A673 (cell line): ENCODE measurements at regions not wholly inside any gene's neighbourhood (a gene's known extent, or its start where the extent isn't known, plus 50 kb on each side); places are given as distances from the start of the nearest gene placed in this dataset.
A peak's percentile ranks its signal among the peaks of the same experiment; 100 is the strongest.

Experiments used
- BruUV-seq: library from RNA; stranded (reverse); fragments of 400-500 nt; replicated peaks from 2 replicates; lab custom pipeline; 2021; lab: Mats Ljungman, UMichigan
- CTCF ChIA-PET: fragments of 300-600 bp; sonication (Branson Sonifier 250); formaldehyde crosslinking; loops from one replicate; lab custom pipeline; 2022; ENCODE audit warnings: antibody characterized with exemption; lab: Charles Lee
- POLR2A ChIA-PET: fragments of 300-600 bp; sonication (Branson Sonifier 250); formaldehyde crosslinking; loops from one replicate; lab custom pipeline; 2022; ENCODE audit warnings: antibody characterized with exemption; ENCODE audit not compliant: low non-redundant PET; lab: Charles Lee
- DNase-seq: peaks from one replicate; pipeline ENCODE4 v3.0.0-alpha.2; 2015; ENCODE audit warnings: low spot score
- H3K27ac ChIP-seq: fragments of 200-600 bp; sonication (generic); 2 replicates; pipeline ENCODE4 v1.5.1; 2016; ENCODE audit warnings: mixed run types, low read depth, mild to moderate bottlenecking, mixed read lengths, antibody characterized with exemption, low read length; ENCODE audit not compliant: poor library complexity, severe bottlenecking
- H3K27me3 ChIP-seq: fragments of 200-600 bp; sonication (generic); replicated peaks from 2 replicates; pipeline ENCODE4 v1.6.1; 2017; ENCODE audit warnings: mixed run types, low read depth, mild to moderate bottlenecking, mixed read lengths, antibody characterized with exemption, low read length; ENCODE audit not compliant: insufficient read depth, poor library complexity
- H3K36me3 ChIP-seq: fragments of 200-600 bp; sonication (generic); 2 replicates; pipeline ENCODE4 v1.6.1; 2016; ENCODE audit warnings: mixed run types, mild to moderate bottlenecking, mixed read lengths, antibody characterized with exemption, low read length; ENCODE audit not compliant: insufficient read depth, poor library complexity, severe bottlenecking
- H3K4me1 ChIP-seq: fragments of 200-600 bp; sonication (generic); 2 replicates; pipeline ENCODE4 v1.6.1; 2017; ENCODE audit warnings: mixed run types, mild to moderate bottlenecking, mixed read lengths, antibody characterized with exemption, low read length; ENCODE audit not compliant: insufficient read depth, poor library complexity, severe bottlenecking
- H3K4me3 ChIP-seq: fragments of 200-600 bp; sonication (generic); 2 replicates; pipeline ENCODE4 v1.5.1; 2016; ENCODE audit warnings: low read depth, mixed run types, mild to moderate bottlenecking, mixed read lengths, low read length; ENCODE audit not compliant: poor library complexity, severe bottlenecking
- H3K9me3 ChIP-seq: fragments of 200-600 bp; sonication (generic); 2 replicates; pipeline ENCODE4 v1.6.1; 2016; ENCODE audit warnings: mixed run types, low read depth, mild to moderate bottlenecking, mixed read lengths, antibody characterized with exemption, low read length; ENCODE audit not compliant: poor library complexity, severe bottlenecking
- CTCF ChIP-seq: fragments of 300-800, 200-600 bp; sonication (generic); conservative IDR thresholded peaks from 2 replicates; pipeline ENCODE4 v1.5.1; 2017; ENCODE audit warnings: low read depth, mild to moderate bottlenecking, antibody characterized with exemption, low read length, moderate library complexity, mixed read lengths
- EZH2 ChIP-seq: fragments of 200-600 bp; sonication (generic); IDR thresholded peaks from 2 replicates; pipeline ENCODE4 v1.6.1; 2017; ENCODE audit warnings: borderline replicate concordance, low read depth, mild to moderate bottlenecking, mixed read lengths, antibody characterized with exemption, low read length; ENCODE audit not compliant: poor library complexity, severe bottlenecking
- intact Hi-C: fragments of 100-400 bp; cut with micrococcal nuclease; formaldehyde crosslinking; loops from one replicate; pipeline ENCODE4 v1.10.0; 2022; ENCODE audit not compliant: unreplicated experiment

GRCh38 chr2:75788902-75789301 lies 78.2 kb upstream of the GCFC2 start:
- H3K27ac ChIP-seq = no peak overlapping the region
- no peaks in the 10 kb centered on the region for H3K9me3 ChIP-seq
- H3K27me3 ChIP-seq = no peaks in the 10 kb centered on the region
- ChIA-PET CTCF (no interaction called here), POLR2A (no interaction called here)
- no peaks in the 10 kb centered on the region for H3K36me3 ChIP-seq
- BruUV-seq = no TSS peak
- no peaks in the 10 kb centered on the region for H3K4me1 ChIP-seq
- no peak overlapping the region for H3K4me3 ChIP-seq
- TF ChIP-seq EZH2 = no peak
- no peak for TF ChIP-seq CTCF
- intact Hi-C loops = loop anchor here (5.0 kb wide), 3 partner anchors 108 to 408 kb away; no protein-coding TSS in a partner anchor
- DNase-seq = no peak

GRCh38 chr2:75788154-75788553 lies 77.4 kb upstream of the GCFC2 start:
- POLR2A ChIA-PET = no interaction called here
- Histone ChIP-seq H3K27ac (no peak overlapping the region), H3K4me3 (no peak overlapping the region), H3K9me3 (no peaks in the 10 kb centered on the region), H3K4me1 (no peaks in the 10 kb centered on the region), H3K27me3 (no peaks in the 10 kb centered on the region), H3K36me3 (no peaks in the 10 kb centered on the region)
- TF ChIP-seq CTCF (no peak), EZH2 (no peak)
- intact Hi-C loops = loop anchor here (5.0 kb wide), 3 partner anchors 109 to 409 kb away; no protein-coding TSS in a partner anchor
- CTCF ChIA-PET = no interaction called here
- no TSS peak for BruUV-seq
- DNase-seq = no peak

- intact Hi-C loops = loop anchor here (2.0 to 5.0 kb wide), 4 partner anchors 110 to 811 kb away; no protein-coding TSS in a partner anchor
- Histone ChIP-seq H3K4me3 (no peak overlapping the region), H3K4me1 (no peaks in the 10 kb centered on the region), H3K27ac (no peak overlapping the region), H3K36me3 (no peaks in the 10 kb centered on the region), H3K27me3 (no peaks in the 10 kb centered on the region), H3K9me3 (no peaks in the 10 kb centered on the region)
- ChIA-PET CTCF (no interaction called here), POLR2A (no interaction called here)
- TF ChIP-seq EZH2 (no peak), CTCF (peak; percentile 68)
- peak; percentile 77 for DNase-seq
- no TSS peak for BruUV-seq
Observed at GRCh38 chr2:75787532-75788132, 76.9 kb upstream of the GCFC2 start.
